HCT116 (cell line): ENCODE measurements at regions not wholly inside any gene's neighbourhood (a gene's known extent, or its start where the extent isn't known, plus 50 kb on each side); places are given as distances from the start of the nearest gene placed in this dataset.

Experiments used
- ATAC-seq: fragments of 200-7000 bp; cut with Tn5 transposase; 2 replicates; pipeline ENCODE4 v1.9.1; 2020; ENCODE audit warnings: mild to moderate bottlenecking, moderate library complexity
- BruUV-seq: library from RNA; stranded (reverse); fragments of 400-500 nt; replicated peaks from 2 replicates; lab custom pipeline; 2021; lab: Mats Ljungman, UMichigan
- CTCF ChIA-PET: fragments of 300-600 bp; sonication (Branson Sonifier 250); formaldehyde crosslinking; loops from one replicate; lab custom pipeline; 2021; ENCODE audit warnings: antibody characterized with exemption; lab: Charles Lee
- POLR2A ChIA-PET: fragments of 300-600, 350-600 bp; sonication (Branson Sonifier 250); formaldehyde crosslinking; loops from one replicate; lab custom pipeline; 2021; ENCODE audit warnings: antibody characterized with exemption; lab: Charles Lee
- RAD21 ChIA-PET, 2 experiments: fragments of 300-600 bp; sonication (Branson Sonifier 250); formaldehyde crosslinking; loops; one replicate each; lab custom pipeline; 2023; ENCODE audit warnings: low total read pairs in 2 of 2; ENCODE audit not compliant: uncharacterized antibody in 2 of 2, unreplicated experiment in 2 of 2, low non-redundant PET in 1 of 2; lab: Charles Lee
- DNase-seq: peaks from one replicate; pipeline ENCODE4 v3.0.0-alpha.2; 2010; ENCODE audit warnings: low read depth, low spot score
- H2AFZ ChIP-seq: fragments of 200-600 bp; shearing (Covaris generic), sonication (generic); 2 replicates; pipeline ENCODE4 v1.6.1; 2017; ENCODE audit warnings: low read depth, mixed run types, mixed read lengths, antibody characterized with exemption, low read length; ENCODE audit not compliant: poor library complexity, severe bottlenecking
- H3K27ac ChIP-seq: 2 replicates; pipeline ENCODE4 v1.5.1; 2012; ENCODE audit warnings: low read depth, low read length
- H3K27me3 ChIP-seq: fragments of 200-600 bp; sonication (generic); 2 replicates; pipeline ENCODE4 v1.6.1; 2016; ENCODE audit warnings: mixed run types, low read length, mixed read lengths; ENCODE audit not compliant: insufficient read depth
- H3K36me3 ChIP-seq, 2 experiments: fragments of 200-500 bp in 1 of 2; fragments of 200-600 bp in 1 of 2; sonication (Bioruptor generic) in 1 of 2; sonication (generic) in 1 of 2; 2 replicates each; pipeline versions ENCODE4 v1.5.1 to v1.6.1; 2014 to 2016; ENCODE audit warnings: low read length in 2 of 2, inconsistent platforms in 1 of 2, mixed read lengths in 1 of 2, mixed run types in 1 of 2; ENCODE audit not compliant: insufficient read depth in 2 of 2, control insufficient read depth in 1 of 2
- H3K4me1 ChIP-seq, 2 experiments: fragments of 200-600 bp in 1 of 2; sonication (generic) in 1 of 2; 2 replicates each; pipeline versions ENCODE4 v1.5.1 to v1.6.1; 2012 to 2017; ENCODE audit warnings: low read length in 2 of 2, inconsistent platforms in 1 of 2, mild to moderate bottlenecking in 1 of 2, mixed read lengths in 1 of 2, mixed run types in 1 of 2, moderate library complexity in 1 of 2; ENCODE audit not compliant: insufficient read depth in 2 of 2, control insufficient read depth in 1 of 2
- H3K4me2 ChIP-seq: fragments of 200-600 bp; sonication (generic); 2 replicates; pipeline ENCODE4 v1.6.1; 2017; ENCODE audit warnings: mixed run types, low read length, mixed read lengths
- H3K4me3 ChIP-seq, 2 experiments: fragments of 200-600 bp in 1 of 2; sonication (generic) in 1 of 2; replicated peaks in 1 of 2; 2 replicates each; pipeline ENCODE4 v1.5.1; 2011 to 2016; ENCODE audit warnings: low read length in 2 of 2, control low read depth in 1 of 2, low read depth in 1 of 2, mild to moderate bottlenecking in 1 of 2, mixed read lengths in 1 of 2, mixed run types in 1 of 2
- H3K79me2 ChIP-seq: fragments of 200-600 bp; sonication (generic); 2 replicates; pipeline ENCODE4 v1.6.1; 2017; ENCODE audit warnings: mild to moderate bottlenecking, mixed run types, low read length, moderate library complexity, mixed read lengths; ENCODE audit not compliant: insufficient read depth
- H3K9ac ChIP-seq: fragments of 200-600 bp; sonication (generic); 2 replicates; pipeline ENCODE4 v1.6.1; 2016; ENCODE audit warnings: low read length, mixed read lengths
- H3K9me2 ChIP-seq: fragments of 200-600 bp; sonication (generic), shearing (Covaris generic); 2 replicates; pipeline ENCODE4 v1.6.1; 2017; ENCODE audit warnings: mixed run types, mild to moderate bottlenecking, moderate library complexity; ENCODE audit not compliant: insufficient read depth
- H3K9me3 ChIP-seq, 2 experiments: fragments of 200-500 bp in 1 of 2; fragments of 200-600 bp in 1 of 2; sonication (Bioruptor generic) in 1 of 2; sonication (generic) in 1 of 2; 2 replicates each; pipeline ENCODE4 v1.6.1; 2014 to 2017; ENCODE audit warnings: low read length in 2 of 2, mixed read lengths in 2 of 2, inconsistent platforms in 1 of 2, low read depth in 1 of 2, mild to moderate bottlenecking in 1 of 2, mixed run types in 1 of 2, moderate library complexity in 1 of 2; ENCODE audit not compliant: control insufficient read depth in 1 of 2, insufficient read depth in 1 of 2
- H4K20me1 ChIP-seq: fragments of 200-600 bp; sonication (generic), shearing (Covaris generic); 2 replicates; pipeline ENCODE4 v1.6.1; 2017; ENCODE audit warnings: mixed run types, mild to moderate bottlenecking, moderate library complexity; ENCODE audit not compliant: insufficient read depth
- ELF1 ChIP-seq: IDR thresholded peaks from 2 replicates; pipeline ENCODE4 v1.6.1; 2012; ENCODE audit warnings: low read depth, borderline replicate concordance
- FOSL1 ChIP-seq: IDR thresholded peaks from 2 replicates; pipeline ENCODE4 v1.6.1; 2012; ENCODE audit warnings: low read depth
- JUND ChIP-seq: IDR thresholded peaks from 2 replicates; pipeline ENCODE4 v1.6.1; 2012
- SIN3A ChIP-seq: IDR thresholded peaks from 2 replicates; pipeline ENCODE4 v1.6.1; 2012; ENCODE audit warnings: low read depth
- SP1 ChIP-seq: IDR thresholded peaks from 2 replicates; pipeline ENCODE4 v1.6.1; 2012; ENCODE audit warnings: low read depth
- YY1 ChIP-seq: IDR thresholded peaks from 2 replicates; pipeline ENCODE4 v1.6.1; 2011; ENCODE audit warnings: low read length, low read depth, moderate library complexity, mild to moderate bottlenecking; ENCODE audit not compliant: insufficient replicate concordance; ENCODE audit errors: extremely low read depth
- intact Hi-C: fragments of 100-400 bp; cut with micrococcal nuclease; formaldehyde crosslinking; loops from 2 replicates; pipeline ENCODE4 v1.10.0; 2022
- TF ChIP-seq, protein P1 (sequence below), 3 experiments: fragments of 200-600 bp in 1 of 3; sonication (generic) in 1 of 3; IDR thresholded peaks in 2 of 3; conservative IDR thresholded peaks in 1 of 3; 2 replicates each; pipeline ENCODE4 v1.5.1; 2012 to 2017; ENCODE audit warnings: low read depth in 2 of 3, low read length in 2 of 3, antibody characterized with exemption in 1 of 3, borderline replicate concordance in 1 of 3, control low read depth in 1 of 3, mild to moderate bottlenecking in 1 of 3, mixed read lengths in 1 of 3, mixed run types in 1 of 3, moderate library complexity in 1 of 3; ENCODE audit not compliant: insufficient read depth in 1 of 3
- TF ChIP-seq, protein P2 (sequence below): IDR thresholded peaks from 2 replicates; pipeline ENCODE4 v1.6.1; 2012; ENCODE audit warnings: low read depth

DNA sequence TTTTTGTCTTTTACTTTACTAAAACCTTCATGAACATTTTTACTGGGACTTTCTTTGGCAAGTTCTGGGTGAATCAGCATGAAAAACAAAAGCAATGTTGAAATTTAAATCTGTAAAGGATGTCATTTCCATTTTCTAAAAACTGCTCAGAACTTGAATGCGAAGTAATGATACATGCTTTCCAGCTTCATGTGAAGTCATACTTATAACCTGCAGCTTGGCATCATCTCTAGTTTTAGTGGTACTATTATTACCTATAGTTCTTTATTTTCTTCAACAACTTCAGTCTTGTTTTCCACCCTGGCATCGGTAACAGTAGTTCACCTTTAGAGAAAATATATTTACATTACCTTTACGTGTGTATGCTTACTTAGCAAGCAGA is 421.4 kb upstream of the DIPK2B start:
- H3K79me2 ChIP-seq = no peaks in the 10 kb centered on the region
- no peak overlapping the region for H3K4me3 ChIP-seq
- TF ChIP-seq, protein P1, sequence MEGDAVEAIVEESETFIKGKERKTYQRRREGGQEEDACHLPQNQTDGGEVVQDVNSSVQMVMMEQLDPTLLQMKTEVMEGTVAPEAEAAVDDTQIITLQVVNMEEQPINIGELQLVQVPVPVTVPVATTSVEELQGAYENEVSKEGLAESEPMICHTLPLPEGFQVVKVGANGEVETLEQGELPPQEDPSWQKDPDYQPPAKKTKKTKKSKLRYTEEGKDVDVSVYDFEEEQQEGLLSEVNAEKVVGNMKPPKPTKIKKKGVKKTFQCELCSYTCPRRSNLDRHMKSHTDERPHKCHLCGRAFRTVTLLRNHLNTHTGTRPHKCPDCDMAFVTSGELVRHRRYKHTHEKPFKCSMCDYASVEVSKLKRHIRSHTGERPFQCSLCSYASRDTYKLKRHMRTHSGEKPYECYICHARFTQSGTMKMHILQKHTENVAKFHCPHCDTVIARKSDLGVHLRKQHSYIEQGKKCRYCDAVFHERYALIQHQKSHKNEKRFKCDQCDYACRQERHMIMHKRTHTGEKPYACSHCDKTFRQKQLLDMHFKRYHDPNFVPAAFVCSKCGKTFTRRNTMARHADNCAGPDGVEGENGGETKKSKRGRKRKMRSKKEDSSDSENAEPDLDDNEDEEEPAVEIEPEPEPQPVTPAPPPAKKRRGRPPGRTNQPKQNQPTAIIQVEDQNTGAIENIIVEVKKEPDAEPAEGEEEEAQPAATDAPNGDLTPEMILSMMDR (IDR thresholded peaks at IDR 0.05 in 2 of 3, conservative IDR thresholded peaks at IDR 0.05 in 1 of 3; ENCODE audit: borderline replicate concordance in 1 of 3, insufficient read depth in 1 of 3, low read depth in 2 of 3, low read length in 2 of 3) = no peak
- no peak for TF ChIP-seq FOSL1
- no peak for TF ChIP-seq JUND
- TF ChIP-seq SP1 = no peak
- TF ChIP-seq, protein P2, sequence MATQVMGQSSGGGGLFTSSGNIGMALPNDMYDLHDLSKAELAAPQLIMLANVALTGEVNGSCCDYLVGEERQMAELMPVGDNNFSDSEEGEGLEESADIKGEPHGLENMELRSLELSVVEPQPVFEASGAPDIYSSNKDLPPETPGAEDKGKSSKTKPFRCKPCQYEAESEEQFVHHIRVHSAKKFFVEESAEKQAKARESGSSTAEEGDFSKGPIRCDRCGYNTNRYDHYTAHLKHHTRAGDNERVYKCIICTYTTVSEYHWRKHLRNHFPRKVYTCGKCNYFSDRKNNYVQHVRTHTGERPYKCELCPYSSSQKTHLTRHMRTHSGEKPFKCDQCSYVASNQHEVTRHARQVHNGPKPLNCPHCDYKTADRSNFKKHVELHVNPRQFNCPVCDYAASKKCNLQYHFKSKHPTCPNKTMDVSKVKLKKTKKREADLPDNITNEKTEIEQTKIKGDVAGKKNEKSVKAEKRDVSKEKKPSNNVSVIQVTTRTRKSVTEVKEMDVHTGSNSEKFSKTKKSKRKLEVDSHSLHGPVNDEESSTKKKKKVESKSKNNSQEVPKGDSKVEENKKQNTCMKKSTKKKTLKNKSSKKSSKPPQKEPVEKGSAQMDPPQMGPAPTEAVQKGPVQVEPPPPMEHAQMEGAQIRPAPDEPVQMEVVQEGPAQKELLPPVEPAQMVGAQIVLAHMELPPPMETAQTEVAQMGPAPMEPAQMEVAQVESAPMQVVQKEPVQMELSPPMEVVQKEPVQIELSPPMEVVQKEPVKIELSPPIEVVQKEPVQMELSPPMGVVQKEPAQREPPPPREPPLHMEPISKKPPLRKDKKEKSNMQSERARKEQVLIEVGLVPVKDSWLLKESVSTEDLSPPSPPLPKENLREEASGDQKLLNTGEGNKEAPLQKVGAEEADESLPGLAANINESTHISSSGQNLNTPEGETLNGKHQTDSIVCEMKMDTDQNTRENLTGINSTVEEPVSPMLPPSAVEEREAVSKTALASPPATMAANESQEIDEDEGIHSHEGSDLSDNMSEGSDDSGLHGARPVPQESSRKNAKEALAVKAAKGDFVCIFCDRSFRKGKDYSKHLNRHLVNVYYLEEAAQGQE = no peak
- no peak for TF ChIP-seq YY1
- no peak for TF ChIP-seq ELF1
- TF ChIP-seq SIN3A = no peak
- no peaks in the 10 kb centered on the region for H3K36me3 ChIP-seq
- peaks cover 0 to 13% of the 10 kb centered on the region in 2 experiments; a peak in 1 of 4 replicates for H3K4me1 ChIP-seq
- no peaks in the 10 kb centered on the region for H3K9me3 ChIP-seq
- BruUV-seq = no TSS peak
- no peaks in the 10 kb centered on the region for H3K27me3 ChIP-seq
- no peak overlapping the region for H2AFZ ChIP-seq
- intact Hi-C loops = no loop called here
- H3K9me2 ChIP-seq = no peaks in the 10 kb centered on the region
- POLR2A ChIA-PET = no interaction called here
- H3K9ac ChIP-seq = no peak overlapping the region
- DNase-seq (no peak), ATAC-seq (no peak)
- RAD21 ChIA-PET = no interaction called here
- H3K27ac ChIP-seq = no peak overlapping the region
- no peak overlapping the region for H3K4me2 ChIP-seq
- no peaks in the 10 kb centered on the region for H4K20me1 ChIP-seq
- CTCF ChIA-PET = no interaction called here
